ENCODE measurements at regions not wholly inside any gene's neighbourhood (a gene's known extent, or its start where the extent isn't known, plus 50 kb on each side); places are given as distances from the start of the nearest gene placed in this dataset.

DNA sequence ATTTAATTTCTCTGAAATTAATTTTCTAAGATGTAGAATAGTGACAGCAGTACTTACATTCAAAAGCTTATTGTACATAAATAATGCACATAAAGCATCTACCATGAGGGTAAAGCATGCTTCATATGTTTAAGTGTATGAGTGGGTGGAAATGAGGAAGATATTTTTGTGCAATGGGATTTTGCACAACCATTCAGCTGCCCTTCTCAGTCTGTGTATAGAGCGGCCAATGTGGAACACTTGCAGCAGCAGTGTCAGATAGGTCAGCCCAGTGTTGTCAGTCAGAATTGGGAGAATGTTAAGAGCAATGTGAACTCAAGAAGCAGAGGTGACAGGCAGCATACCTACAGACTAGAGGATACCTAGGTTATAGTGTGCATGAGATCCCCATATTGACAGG lies 72.5 kb upstream of the ATP2B1 start:
- DNase-seq (ENCODE audit: low read depth) = no peak
- H3K4me3 ChIP-seq (ENCODE audit: low read depth, low read length) = no peak overlapping the region
- in situ Hi-C loops (cut with HindIII; ENCODE audit: low sequenced_read_pairs) = no loop called here
- TF ChIP-seq, protein P1, sequence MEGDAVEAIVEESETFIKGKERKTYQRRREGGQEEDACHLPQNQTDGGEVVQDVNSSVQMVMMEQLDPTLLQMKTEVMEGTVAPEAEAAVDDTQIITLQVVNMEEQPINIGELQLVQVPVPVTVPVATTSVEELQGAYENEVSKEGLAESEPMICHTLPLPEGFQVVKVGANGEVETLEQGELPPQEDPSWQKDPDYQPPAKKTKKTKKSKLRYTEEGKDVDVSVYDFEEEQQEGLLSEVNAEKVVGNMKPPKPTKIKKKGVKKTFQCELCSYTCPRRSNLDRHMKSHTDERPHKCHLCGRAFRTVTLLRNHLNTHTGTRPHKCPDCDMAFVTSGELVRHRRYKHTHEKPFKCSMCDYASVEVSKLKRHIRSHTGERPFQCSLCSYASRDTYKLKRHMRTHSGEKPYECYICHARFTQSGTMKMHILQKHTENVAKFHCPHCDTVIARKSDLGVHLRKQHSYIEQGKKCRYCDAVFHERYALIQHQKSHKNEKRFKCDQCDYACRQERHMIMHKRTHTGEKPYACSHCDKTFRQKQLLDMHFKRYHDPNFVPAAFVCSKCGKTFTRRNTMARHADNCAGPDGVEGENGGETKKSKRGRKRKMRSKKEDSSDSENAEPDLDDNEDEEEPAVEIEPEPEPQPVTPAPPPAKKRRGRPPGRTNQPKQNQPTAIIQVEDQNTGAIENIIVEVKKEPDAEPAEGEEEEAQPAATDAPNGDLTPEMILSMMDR (IDR thresholded peaks at IDR 0.05; ENCODE audit: low read depth, low read length, missing control alignments) = no peak

DNA sequence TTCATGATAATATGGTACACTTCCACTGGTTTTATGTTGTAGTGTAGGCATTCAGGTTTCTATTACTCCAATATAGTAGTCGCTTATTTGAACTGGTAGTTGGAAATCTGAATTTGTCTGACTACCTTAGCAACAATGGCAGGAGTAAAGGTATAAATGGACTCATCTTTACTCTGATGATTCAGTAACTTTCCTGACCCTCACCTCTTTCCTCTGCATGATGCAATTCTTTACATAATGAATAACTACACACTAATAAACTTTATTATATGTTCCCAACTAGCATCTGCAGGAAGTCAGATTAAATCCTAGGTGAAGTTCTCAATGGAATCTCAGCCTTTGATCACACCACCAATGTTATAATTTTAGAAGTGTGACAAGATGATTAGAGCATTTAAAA lies 70.5 kb upstream of the ATP2B1 start:
- TF ChIP-seq, protein P1 (IDR thresholded peaks at IDR 0.05; ENCODE audit: low read depth, low read length, missing control alignments) = no peak
- in situ Hi-C loops (cut with HindIII; ENCODE audit: low sequenced_read_pairs) = no loop called here
- no peak overlapping the region for H3K4me3 ChIP-seq (ENCODE audit: low read depth, low read length)
- no peak for DNase-seq (ENCODE audit: low read depth)

DNA sequence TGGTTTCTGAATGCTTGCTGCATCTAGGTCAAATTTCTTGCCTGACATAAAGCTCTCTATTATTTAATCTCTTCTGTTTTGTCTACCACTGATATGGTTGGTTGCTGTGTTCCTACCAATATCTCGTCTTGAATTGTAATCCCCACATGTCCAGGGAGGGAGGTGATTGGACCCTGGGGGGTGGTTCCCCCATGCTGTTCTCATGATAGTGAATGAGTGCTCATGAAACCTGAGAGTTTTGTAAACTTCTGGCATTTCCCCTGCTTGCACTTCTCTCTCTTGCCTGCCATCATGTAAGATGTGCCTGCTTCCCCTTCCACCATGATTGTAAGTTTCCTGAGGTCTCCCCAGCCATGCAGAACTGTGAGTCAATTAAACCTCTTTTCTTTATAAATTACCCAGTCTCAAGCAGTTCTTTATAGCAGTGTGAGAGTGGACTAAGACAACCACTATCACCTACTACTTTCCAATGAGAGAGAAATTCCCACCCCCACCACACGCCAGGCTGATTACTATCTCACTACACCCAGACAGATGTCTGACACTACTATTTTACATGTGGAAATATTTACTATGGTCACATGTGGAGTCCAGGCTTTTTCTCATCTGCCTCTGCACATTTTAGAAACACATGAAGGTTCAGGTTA lies 69.2 kb upstream of the ATP2B1 start:
- in situ Hi-C loops (cut with HindIII; ENCODE audit: low sequenced_read_pairs) = no loop called here
- TF ChIP-seq, protein P1 (IDR thresholded peaks at IDR 0.05; ENCODE audit: low read depth, low read length, missing control alignments) = no peak
- H3K4me3 ChIP-seq (ENCODE audit: low read depth, low read length) = no peak overlapping the region
- no peak for DNase-seq (ENCODE audit: low read depth)

DNA sequence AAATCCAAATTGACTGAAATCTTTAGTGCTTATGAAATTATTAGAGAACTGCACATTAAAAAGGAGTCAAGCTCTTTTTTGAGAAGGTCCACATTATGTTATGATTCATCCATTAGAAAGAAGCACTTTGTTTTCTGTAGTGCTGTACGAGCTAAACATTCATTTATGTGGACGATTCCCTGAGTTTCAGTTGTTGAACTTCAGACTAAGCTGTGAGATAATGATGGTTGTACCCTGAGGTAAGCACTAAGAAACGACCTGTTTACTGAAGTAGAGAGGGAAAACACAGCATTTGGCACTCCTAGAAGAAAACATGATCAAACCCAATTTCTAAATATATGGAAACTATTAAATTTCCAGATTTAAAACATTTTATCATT lies 67.3 kb upstream of the ATP2B1 start:
- no peak overlapping the region for H3K4me3 ChIP-seq (ENCODE audit: low read depth, low read length)
- no peak for DNase-seq (ENCODE audit: low read depth)
- in situ Hi-C loops (cut with HindIII; ENCODE audit: low sequenced_read_pairs) = no loop called here
- TF ChIP-seq, protein P1 (IDR thresholded peaks at IDR 0.05; ENCODE audit: low read depth, low read length, missing control alignments) = no peak

DNA sequence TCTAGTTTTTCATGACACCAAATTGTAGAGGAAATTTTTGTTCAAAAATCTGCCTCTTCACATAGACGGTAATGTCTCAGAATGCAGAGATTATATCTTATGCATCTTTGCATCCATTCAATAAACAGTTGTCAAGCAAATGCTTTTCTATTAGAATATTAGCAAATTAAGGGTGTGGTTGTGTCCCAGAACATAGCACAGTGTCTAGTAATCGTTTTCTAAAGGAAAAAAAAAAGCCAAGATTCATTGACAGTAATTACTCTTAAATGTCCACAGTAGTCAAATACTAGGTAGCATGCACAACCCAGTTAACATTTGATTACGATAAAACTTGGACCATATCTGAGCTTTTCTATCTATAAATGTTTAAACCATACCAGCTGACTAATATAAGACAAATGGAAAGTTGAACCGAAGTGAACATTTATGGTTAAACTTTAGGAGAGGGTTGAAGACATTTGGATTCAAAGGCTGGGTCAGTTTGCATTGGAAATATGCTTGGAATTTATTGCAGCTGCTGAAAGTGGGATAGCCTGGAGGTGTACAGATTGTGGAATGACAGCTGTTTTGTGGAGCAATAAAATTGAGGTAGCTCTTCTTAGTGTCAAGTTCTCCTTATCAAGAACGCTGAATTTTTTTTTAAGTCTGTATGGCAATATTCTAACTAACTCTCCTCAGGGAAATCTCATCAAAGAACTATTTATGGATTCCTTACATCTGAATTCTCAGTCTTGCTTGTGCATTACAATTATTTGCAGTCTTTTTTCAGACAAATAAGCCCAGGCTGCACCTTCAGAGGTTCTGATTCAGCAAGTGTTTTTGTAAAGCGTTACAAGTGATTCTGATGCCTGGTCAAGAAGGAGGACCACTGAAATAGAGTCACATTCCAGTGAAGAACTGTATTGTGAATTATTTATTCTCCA lies 66.7 kb upstream of the ATP2B1 start:
- no peak for DNase-seq (ENCODE audit: low read depth)
- H3K4me3 ChIP-seq (ENCODE audit: low read depth, low read length) = no peak overlapping the region
- in situ Hi-C loops (cut with HindIII; ENCODE audit: low sequenced_read_pairs) = no loop called here
- TF ChIP-seq, protein P1 (IDR thresholded peaks at IDR 0.05; ENCODE audit: low read depth, low read length, missing control alignments) = no peak

DNA sequence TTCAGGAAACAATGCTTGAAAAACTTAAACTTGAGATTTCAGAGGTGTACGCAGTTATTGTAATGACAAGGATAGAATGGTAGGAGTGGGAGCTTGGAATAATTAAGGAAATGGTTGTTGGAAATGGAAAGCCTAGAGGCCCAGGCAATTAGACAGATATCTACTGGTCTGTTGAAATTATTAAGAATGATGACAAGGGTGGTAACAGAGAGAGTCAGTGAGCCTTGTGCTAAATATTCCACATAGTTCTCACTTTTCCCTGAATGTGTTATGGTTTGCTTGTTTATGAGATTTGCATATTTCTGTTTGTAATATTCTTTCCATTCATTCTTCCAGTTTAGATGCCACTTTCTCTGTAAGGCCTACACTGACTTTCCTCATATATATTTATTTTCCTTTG lies 66.0 kb upstream of the ATP2B1 start:
- TF ChIP-seq, protein P1 (IDR thresholded peaks at IDR 0.05; ENCODE audit: low read depth, low read length, missing control alignments) = no peak
- DNase-seq (ENCODE audit: low read depth) = no peak
- in situ Hi-C loops (cut with HindIII; ENCODE audit: low sequenced_read_pairs) = no loop called here
- H3K4me3 ChIP-seq (ENCODE audit: low read depth, low read length) = no peak overlapping the region

All from astrocyte of the cerebellum (primary cell).